ENCODE measurements at regions not wholly inside any gene's neighbourhood (a gene's known extent, or its start where the extent isn't known, plus 50 kb on each side); places are given as distances from the start of the nearest gene placed in this dataset.

DNA sequence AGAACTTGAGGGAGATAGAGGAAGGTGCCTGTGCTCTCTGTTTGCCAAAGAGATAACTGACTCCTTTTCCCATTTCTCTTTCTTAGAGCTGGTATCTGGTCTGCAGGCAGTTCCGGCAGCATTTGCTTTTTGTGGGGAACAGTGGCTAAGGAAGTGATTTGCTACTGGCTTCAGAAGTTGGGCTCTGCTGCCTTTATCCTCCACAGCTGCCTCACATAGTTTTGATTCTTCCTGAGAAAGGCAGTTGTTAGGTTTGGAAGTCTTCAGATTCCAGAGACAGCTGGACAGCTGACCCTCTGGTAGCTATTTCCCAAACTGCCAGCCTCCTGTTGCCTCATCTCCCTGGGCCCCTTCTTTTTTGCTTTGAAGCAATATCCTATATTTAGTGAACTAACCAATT lies 62.6 kb upstream of the MACF1 start:
- no peak for DNase-seq

DNA sequence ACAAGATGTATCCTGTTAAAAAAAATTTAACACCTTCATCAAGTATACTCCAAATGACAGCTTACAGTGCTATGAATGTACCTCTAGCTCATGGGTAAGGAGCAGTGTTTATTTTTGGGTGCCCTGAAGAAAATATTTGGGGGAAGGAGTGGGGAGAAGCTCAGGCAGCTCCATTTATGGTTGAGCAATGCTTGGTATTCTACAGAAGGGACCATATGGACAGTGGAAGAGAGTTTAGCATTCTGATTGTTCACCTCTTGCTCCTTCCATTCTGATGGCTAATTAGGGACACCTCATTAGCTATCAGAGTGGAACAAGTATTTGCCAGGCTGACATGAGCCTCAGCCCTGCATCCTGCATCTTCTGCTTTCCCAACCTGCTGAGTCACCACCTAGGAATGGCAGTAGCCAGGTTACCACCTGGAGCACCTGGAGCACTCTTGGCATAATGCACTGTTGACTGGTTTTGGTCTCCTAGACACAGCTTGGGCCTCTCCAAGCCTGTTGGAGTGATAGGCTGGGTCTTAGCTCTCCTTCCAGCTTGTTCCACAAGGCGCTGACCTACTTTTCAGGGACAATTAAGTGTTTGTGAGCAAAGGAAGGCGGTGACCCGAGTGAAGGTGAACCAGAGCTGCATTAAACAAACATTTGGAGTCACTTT lies 62.0 kb upstream of the MACF1 start:
- DNase-seq, result no peak

DNA sequence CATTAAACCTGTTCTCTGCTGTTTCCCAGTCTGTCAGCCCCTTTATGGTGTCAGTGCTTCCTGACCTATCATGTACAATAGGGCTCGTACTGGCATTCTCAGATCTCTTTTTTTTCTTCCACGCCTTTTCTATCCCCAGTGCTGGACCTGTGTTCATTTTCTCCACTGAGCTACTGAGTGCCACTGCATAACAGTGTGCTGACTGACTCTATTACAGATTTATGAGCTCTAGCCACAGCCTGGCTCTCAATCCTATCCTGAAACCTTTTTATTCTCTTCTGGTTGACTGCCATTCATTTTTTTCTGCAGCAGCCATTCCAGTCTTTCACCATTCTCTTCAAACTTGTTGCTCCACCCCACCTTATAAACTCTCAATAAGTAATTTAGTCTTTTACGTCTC lies 59.6 kb upstream of the MACF1 start:
- no peak for DNase-seq

DNA sequence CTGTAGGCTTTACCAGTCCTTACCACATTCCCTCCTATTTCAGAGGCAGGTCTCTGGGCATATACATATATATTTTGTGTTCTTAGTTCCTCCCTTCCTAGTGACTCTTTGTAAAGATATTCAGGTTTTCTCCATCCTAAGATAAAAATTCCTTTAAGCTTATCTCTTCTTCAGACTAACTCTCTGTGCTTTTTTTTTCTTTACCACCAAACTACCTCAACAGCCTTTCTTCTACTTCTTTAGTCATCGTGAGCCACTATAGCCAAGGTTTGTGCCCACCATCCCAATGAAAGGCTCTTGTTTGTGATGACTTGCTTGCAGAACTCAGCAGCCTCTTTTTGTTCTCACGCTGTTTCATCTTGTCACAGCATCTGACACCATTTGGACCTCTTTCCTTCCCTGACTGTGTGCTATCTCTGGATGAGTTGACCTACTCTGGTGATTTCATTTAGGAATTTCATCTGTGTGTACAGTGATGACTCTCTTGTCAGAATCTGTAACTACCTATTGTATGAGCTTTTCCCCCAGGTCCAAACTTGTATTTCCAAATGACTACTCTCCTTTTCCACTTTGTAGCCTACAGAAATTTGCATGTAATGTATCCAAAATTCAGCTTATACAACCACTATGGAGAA lies 59.0 kb upstream of the MACF1 start:
- no peak for DNase-seq

DNA sequence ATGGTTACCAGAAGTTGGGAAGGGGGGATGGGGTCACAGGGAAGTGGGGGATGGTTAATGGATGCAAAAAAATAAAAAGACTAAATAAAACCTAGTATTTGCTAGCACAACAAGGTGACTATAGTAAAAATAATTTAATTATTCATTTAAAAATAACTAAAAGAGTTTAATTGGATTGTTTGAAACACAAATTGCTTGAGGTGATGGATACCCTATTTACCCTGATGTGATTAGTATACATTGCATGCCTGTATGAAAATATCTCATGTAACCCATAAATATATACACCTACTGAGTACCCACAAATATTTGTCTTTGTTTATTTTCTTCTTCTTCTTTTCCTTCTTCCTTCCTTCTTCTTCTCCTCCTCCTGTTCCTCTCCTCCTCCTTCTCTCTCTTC lies 57.8 kb upstream of the MACF1 start:
- DNase-seq, result no peak

DNA sequence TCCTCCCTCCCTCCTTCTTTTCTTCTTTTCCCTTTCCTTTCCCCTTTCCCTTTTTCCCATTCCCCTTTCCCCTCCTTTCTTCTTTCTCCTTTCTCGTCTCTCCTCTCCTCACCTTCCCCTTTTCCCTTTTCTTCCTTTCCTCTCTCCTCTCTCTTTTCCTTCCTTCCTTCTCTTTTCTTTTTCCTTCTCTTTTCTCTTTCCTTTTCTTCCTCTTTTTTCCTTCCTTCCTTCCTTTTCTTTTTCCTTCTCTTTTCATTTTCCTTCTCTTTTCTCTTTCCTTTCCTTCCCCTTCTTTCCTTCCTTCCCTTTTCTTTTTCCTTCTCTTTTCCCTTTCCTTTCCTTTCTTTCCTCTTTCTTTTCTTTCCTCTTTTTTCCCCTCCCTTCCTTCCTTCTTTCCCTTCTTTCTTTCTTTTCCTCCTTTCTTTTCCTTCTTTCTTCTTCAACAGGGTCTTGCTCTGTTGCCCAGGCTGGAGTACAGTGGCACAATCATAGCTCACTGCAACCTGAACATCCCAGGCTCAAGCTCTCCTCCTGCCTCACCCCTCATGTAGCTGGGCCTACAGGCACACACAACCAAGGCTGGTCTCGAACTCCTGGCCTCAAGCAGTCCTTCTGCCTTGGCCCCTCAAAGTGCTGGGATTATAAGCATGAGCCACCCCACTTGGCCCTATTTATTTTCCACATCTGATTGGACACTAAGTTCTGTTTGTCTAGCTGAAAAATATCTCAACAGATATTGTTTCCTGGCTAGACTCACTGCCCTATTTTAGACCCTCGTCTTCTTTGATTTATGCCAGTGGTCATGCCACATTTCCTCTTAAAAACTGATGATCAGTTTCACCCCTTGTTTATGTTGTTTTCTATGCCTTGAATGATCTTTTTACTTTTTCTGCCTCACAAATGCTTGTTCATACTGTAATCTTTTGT lies 57.1 kb upstream of the MACF1 start:
- no peak for DNase-seq

DNA sequence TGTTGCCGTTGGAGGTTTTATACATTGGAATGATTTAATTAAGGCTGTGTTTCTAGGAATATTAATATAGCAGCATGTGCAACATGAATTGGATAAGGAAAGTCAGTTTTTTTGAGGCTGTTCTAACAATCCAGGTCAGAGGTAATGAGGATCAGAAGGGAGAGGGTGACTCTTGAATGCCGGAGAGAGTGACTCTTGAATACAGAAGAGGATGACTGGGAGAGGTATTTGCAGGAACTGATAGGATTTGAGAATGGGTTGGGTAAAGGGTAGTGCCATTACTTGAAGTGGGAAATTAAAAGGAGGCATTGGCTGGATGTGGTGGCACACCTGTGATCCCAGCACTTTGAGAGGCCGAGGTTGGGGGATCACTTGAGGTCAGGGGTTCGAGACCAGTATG lies 55.6 kb upstream of the MACF1 start:
- no peak for DNase-seq

DNA sequence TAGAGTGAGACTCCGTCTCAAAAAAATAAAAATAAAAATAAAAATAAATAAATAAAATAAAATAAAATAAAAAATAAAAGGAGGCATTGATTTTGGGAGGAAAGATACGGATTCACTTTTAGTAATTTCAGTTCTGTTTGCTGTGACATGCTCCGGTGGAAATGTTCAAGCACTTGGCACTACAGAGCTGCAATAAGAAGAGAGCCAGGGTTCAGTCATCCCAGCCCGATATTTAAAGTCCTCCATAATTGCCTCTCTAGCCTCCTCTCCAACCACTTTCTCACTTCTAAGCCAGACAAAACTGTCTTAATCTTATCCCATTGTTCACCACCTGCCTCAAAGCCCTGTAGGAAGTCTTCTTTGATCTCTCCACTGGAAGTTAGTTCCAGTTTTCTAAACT lies 55.0 kb upstream of the MACF1 start:
- DNase-seq, result no peak

DNA sequence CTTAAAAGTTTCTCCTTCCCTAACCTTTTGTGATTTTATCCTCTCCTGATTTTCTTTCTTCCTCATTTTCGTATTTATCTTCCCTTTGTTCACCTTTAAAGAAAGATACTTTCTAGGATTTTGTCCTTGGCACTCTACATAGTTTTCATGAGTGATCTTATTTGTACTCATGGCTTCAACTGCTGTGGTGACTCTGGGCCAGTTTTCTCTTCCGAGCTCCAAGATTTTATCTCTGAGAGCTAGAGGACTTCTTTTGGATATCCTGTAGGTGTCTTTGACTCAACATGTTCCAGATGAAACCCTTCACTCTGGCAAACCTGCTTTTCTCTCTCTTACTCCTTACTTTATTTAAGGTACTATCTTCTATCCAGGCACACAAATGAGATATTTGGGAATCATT lies 53.7 kb upstream of the MACF1 start:
- no peak for DNase-seq

DNA sequence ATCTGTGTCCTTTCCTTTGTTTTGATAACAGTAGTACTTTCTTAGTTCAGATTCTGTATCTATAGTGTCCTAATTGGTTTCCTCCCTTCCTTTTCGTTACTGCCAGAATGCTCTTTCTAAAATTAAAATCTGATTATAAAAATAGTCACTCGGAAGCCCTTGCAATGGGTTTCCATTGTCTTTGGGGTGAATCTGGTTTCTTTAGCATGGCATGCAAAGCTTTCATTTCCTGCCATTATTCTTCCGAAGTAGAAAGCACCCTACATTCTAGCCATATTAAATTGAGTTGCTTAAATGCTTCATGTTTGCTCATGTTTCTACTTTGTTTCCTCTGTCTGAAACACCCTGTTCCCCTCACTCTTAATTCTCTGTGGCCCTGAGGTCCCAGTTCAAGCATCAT lies 53.2 kb upstream of the MACF1 start:
- DNase-seq, result no peak

DNA sequence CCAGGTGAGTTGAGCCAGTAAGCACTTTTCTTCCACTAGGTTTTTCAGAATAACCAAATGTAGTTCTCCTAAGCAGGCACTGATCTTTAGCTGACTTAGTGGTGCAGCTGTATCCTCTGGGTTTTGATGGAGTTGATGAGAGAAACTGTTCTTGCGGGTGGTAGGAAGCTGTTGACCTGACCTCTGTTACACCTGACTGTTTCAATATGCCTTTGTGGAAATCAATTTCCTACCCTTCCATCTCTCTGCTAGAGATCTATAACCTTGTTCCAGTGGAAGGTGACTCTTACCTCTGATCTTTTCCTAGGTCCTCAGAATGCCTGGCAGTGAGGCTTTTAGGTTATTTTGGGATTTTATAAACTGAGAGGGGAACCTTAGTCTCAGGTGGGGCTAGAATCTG lies 51.6 kb upstream of the MACF1 start:
- no peak for DNase-seq

DNA sequence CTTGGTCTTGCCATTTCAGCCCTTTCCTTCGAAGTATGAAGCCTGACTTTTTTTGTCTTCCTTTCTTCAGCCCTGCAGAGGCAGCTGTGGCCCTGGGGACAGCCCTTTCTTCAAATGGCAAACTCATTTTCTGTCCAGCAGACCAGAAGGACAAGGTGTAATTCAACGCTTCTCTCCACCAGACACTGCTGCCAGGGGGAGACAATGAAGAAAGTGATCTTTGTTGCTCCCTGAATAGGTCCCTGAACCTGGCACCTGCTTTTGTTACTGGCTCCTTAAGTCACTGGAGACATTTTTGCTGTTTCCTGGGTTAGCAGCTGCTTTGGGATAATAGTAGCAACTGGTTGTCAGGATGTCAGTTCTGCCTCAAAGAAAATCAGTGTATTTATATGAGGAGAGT lies 50.8 kb upstream of the MACF1 start:
- DNase-seq, result no peak

DNA sequence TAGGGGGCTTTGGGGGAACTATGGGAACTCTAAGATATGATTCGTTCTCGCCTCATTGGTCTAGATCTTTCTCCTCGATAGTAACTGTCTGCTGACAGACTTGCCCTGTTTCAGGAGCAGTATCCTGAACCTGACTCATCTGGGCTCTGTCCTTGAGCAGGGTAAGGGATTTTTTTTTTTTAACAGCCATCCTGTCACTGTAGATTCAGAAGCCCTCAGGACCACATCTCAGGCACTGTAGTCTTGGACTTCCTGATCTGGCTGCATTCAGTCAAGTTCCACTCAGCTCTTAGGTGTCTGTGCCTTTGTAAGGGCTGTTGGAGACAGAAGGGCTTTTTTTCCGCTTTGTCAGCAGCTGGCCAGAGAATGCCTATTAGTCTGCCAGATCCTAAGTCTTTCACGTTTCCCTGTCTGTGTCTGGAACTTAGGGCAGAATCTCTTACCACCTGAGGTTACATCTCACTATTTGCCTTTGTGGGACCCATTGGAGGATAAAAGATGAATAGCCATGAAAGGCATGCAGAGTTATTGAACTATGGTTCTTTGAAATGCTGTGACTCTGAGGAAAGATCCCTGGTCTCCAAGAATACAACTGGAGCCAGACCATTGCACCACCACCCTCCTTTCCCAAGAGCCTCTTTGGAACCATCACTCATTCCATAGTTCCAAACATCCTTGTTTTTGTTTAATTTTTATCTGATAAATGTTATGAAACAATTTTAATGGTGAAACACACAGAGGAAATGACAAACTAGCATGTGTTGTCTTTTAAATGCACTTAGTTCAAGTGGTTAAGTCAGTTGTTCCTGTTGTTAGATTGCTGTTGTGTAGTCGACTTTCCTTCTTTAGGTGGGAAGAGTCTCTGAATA lies 49.7 kb upstream of the MACF1 start:
- DNase-seq, result no peak
